Right lung (tissue), 2 donors: ENCODE measurements at regions not wholly inside any gene's neighbourhood (a gene's known extent, or its start where the extent isn't known, plus 50 kb on each side); places are given as distances from the start of the nearest gene placed in this dataset.
"Not testable (repeated sequence)": the region's sequence is repeated elsewhere in the genome, so short reads cannot be mapped to it uniquely, and the experiment has no call there.

Source experiments
- DNase-seq, 2 donors: peaks; one replicate each; pipeline ENCODE4 v3.0.0-alpha.2; 2013

- not testable (repeated sequence) for DNase-seq
Measured at GRCh38 chr14:30072454-30072853, 144.8 kb upstream of the PRKD1 start.

DNA sequence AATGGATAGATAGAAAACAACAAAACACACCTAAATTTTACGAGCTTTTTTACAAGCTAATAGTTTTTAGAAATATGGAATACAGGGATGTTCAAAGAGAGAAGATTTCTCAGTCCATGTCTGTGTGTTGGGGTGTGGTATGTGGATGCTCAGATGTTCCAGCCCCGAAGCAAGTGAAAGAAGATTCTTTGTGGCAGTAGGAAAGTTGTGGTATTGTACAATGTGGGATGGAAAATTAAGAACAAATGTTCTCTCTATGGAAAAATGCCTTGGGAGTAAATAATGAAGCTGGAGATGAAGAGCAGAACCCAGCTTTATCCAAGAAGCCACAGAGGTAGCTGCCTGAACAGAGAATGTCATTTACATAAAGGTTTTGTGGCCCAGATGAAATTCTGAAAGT lies 150.3 kb upstream of the PRKD1 start:
- no peak for DNase-seq

DNA sequence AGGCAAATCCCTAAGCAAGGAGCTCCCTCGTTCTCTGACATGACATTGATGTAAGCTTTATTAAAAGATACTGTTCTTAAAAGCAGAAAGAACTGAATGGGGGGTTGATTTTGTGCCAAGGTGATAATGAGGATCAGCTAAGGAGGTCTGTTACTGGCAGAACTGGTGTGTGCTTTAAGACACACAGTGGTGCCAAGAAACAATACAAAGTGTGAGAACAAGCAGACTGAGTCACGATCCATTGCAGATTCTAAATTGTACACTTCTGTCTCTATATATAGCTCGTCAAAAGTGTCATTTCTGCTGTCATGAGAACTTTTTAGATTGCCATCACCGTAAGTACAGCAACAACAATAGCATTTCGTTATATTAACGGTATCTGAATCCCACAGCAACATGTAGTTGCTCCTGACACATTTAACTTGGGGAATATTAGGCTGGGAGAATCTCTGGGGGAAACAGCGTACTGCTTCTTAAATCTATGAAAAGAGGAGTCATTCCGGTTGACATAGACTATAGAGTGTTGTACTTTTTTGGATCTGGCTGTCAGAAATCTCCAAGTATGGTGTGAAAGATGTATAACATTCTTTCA lies 151.3 kb upstream of the PRKD1 start:
- no peak for DNase-seq

- no peak for DNase-seq
Measured at GRCh38 chr14:30082486-30082885, 154.8 kb upstream of the PRKD1 start.

DNA sequence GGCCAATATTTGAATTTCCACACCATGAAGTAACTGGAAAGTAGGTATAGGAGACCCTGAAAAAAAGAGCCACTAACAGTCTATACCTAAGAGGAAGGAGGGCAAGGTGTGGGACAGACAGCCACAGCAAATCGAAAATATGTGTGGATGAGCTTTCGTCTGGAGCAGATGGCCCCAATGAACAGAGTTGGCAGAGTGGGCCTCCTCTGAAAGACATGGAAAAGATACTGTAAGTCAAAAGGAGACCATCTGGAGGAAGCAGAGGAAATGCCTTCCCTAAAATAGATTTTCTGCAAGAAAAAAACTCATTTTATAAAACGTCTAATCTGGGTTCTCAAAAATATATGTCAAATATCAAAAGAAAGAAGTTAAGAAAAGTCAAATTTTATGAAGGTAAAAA lies 157.2 kb upstream of the PRKD1 start:
- DNase-seq, result no peak

DNA sequence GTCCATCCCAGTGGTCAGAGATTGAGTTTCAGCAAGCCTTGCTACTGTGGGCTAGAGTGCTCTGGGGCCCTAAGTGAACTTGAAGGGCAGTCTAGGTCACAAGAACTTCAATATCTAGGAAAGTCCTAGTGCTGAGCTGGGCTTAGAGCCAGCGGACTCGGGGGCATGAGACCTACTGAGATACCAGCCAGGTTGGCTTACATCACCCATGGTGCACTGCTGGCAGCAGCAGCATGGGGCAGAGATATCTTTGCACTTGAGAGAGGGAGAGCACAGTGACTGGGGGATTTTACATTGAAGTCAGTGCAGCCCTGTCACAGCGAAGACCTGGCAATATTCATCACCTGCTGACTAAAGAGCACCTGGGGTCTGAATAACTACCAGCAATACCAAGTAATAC lies 158.3 kb upstream of the PRKD1 start:
- DNase-seq, result no peak

DNA sequence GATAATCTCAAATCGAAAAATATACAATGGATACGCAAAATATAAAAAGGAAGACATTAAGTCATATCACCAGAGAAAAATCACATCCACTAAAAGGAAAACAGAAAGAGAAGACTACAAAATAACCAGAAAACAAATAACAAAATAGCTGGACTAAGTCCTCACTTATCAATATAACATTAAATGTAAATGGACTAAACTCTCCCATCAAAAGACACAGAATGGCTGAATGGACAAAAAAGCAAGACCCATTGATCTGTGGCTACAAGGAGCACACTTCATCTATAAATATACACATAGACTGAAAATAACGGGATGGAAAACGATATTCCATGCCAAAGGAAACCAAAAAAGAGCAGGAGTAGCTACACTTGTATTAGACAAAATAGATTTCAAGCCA lies 161.0 kb upstream of the PRKD1 start:
- DNase-seq, result no peak

DNA sequence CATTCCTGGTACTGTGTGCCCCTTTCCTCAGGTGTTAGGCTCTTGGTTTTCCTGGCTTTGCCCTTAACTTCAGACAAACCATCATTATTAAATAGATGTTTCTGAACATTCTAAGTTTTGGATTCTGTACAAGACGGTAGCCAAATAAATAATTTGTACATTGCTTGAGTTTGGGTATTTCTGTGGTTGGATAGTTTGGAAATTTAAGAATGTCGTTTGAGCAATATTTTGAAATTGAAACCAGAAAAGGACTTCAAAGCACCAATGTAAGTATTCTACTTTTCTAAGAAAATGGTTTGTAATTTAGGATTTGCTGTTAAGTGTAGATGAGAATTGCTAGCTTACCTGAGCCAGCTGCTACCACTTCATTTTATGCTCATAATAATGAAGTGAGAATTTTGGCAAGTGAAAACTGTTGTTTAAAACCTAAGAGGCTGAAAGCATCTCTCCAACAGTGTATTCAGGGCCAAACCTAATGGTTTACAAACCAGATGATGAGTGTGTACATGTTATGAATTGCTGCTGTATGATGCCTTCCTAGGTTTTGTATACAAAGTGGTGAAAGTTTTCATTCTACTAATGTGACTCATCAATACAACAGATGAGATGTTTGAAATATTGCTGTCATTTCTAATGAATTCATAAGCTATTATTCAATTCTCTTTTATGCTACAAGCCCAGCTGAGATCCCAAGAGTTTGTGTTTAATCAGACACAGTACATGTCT lies 181.5 kb upstream of the PRKD1 start:
- no peak for DNase-seq

DNA sequence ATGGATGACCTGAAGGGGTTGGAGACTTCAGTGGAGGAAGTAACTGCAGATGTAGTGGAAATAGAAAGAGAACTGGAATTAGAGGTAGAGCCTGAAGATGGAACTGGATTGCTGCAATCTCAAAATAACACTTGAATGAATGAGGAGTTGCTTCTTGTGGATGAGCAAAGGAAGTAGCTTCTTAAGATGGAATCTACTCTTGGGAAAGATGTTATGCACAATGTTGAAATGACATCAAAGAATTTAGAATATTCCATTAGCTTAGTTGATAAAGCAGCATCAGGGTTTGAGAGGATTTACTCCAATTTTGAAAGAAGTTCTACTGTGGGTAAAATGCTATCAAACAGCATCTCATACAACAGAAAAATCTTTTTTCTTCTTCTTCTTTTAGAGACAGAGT lies 186.4 kb upstream of the PRKD1 start:
- DNase-seq, result no peak

DNA sequence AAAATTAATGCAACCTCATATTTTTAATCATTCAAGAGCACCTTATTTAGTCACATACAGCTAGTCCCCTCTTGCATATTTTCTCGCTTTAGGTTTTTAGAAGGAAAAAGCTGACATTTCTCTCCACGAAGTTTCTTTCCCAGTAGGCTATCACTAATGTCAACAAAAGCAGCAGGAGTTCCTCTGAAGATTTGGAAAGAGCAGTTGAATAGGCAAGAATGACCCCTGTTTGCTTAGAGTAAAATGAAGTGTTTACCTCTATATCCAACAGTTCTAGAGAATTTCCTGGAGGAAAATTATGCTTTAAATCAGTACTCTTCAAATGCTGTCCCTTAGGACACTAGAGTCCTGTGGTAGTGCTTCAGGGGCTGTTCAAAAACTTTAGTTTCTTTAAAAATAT lies 188.1 kb upstream of the PRKD1 start:
- no peak for DNase-seq

DNA sequence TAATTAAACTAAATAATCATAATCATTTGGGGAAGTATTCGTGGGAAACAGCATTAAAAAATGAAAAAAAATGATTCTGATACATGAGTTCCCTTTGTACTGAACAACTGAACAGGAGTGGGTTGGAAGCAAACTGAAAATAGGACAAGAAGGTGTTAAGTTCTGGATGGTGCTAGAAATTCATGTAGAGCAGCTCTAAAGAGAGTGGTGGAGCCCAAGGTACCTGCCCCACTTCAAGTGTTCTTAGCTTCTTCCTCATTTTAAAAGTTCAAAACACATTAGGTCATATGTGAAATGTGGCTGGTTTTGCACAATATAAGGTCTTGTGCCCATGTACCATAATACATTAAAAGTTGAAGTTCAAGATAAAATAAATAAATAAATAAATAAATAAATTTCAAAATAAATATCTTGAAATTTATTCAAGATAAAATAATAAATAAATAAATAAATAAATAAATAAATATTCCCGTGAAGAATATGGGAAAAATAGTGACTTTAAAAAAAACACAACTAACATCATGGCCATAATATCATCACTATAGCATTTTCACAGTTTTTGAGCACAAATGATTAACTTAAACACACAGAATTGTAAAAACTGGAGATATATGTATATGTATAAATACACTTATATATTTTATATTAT lies 191.5 kb upstream of the PRKD1 start:
- DNase-seq, result no peak

DNA sequence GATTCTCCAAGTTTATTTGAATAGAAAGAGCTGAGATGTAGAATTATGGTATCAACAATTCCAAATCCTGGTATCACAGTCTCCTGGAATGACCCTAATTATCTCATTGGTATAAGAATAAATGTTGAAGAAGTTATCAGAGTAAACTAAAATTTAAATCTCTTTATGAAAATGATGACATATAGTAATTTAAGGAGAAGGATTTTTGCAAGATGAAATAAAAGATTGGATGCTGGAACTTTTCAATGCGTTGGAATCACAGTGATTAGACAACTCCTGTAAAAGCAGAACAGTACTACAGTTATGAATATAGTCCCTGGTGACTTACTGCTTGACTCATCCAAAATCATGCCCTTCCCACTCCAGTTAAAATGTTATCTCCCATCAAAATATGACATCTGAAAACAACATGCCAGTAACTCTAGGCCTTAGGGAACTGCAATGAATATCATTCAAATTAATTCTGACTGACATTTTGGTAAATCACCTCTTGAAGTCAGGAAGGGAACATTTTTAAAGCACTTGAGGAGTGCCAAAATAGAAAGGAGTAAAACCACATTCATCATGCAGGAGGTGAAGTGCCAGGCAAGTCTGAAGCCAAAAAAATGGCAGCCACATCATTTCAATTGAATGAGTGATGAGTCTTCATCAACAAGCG lies 197.8 kb upstream of the PRKD1 start:
- no peak for DNase-seq

- no peak for DNase-seq
Measured at GRCh38 chr14:30129807-30130206, 202.2 kb upstream of the PRKD1 start.

GRCh38 chr14:30131581-30132097 lies 204.0 kb upstream of the PRKD1 start:
- no peak for DNase-seq

DNA sequence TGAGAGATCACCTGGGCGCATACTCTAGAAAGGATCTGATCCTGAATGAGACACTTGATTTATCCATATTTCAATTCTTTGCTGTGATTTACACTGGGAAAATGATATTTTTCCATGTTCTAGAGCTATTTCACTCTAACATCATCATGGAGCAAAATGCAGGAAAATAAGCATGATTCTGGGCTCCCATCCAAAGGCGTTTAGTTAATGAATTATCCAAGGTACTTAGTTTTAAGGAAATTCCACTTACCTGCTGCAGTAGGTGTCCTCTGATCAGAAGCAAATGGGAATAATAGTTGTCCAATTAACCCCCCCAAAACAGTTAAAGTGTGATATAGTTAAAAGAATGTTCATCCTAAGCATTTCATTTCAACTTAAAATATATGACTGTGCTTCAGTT lies 204.5 kb upstream of the PRKD1 start:
- peak in 1 of 2 donors; percentile 4 for DNase-seq

GRCh38 chr14:30134936-30135335 lies 207.3 kb upstream of the PRKD1 start:
- DNase-seq, result no peak

DNA sequence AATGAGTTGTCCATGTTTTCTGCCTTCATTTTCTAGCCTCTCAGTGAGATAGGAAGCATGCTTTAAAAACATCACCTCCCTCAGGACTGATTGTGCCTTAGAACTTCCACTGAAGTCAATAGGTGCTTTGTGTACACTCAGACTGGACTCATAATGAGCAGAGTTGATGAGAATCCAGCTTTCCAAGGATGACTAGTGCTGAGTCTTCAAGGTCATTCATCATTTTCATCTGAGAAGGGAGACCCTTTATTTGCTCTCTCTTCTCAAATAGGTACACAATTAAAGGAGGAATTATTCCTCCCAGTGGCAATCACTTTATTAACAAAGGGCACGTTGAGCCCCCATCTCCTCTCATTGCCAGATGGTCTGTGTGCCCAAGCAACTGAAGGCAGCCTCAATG lies 210.9 kb upstream of the PRKD1 start:
- DNase-seq, result no peak

DNA sequence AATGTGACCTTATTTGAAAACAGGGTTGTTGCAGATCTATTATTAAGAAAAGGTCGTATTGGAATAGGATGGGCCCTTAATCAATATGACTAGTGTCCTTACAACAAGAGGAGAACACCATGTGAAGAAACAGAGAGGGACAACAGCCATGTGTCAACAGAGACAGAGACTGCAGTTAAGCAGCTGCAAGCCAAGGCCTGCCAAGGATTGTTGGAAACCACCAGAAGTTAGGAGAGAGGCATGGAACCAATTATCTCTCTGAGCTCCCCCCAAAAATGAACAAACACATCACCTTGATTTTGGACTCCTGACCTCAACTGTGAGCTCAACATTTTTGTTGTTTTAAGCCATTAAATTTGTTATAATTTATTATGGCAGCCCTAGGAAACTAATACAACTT lies 214.6 kb upstream of the PRKD1 start:
- no peak for DNase-seq

DNA sequence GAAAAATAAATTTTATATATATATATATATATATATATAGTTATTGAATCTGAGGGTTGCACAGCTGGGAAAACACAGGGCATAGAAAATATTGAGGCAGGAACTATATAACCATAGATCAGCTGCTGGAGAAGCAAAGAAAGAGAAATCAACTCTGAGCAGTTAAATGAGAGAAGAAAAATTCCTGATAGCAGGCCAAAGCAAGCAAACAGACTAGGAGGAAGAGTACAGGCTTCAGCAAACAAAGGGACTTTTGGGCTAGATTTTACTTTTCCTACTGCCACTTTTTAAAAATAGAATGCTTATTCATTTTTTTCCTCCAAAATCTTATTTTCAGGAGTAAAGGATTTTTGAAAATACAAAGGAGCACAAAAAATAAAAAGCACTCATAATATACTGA lies 216.0 kb upstream of the PRKD1 start:
- no peak for DNase-seq

- DNase-seq, result no peak
Measured at GRCh38 chr14:30153717-30154116, 226.1 kb upstream of the PRKD1 start.

GRCh38 chr14:30156571-30156970 lies 228.9 kb upstream of the PRKD1 start:
- DNase-seq, result no peak

- DNase-seq, result no peak
Measured at GRCh38 chr14:30158299-30158698, 230.7 kb upstream of the PRKD1 start.

DNA sequence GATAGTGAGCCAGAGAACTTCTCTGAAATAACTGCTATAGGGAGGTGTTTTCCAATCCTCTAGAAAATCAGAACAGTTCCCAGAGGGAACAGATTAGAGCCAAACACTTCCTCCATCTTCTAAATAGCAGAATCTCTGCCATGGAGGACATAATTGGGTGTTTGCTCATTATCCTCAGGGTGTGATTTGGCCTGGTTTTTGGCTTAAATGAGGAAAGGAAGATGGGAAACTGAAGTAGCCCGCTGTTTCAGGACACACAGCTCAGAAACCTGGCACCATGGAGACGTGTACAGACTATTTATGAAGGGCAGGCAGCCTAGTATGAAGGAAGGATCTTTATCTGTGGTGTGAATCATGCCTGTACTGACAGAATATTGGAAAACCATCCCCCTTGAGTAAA lies 231.7 kb upstream of the PRKD1 start:
- DNase-seq, result no peak
